HL-60 (cell line): ENCODE measurements at regions not wholly inside any gene's neighbourhood (a gene's known extent, or its start where the extent isn't known, plus 50 kb on each side); places are given as distances from the start of the nearest gene placed in this dataset.

Experiments
- DNase-seq, 2 experiments: peaks; one replicate each; pipeline ENCODE4 v3.0.0-alpha.2; 2010 to 2020; ENCODE audit warnings: low read depth in 1 of 2, low spot score in 1 of 2
- H3K27ac ChIP-seq: fragments of 250-450 bp; sonication (Bioruptor Pico); replicated peaks from 2 replicates; pipeline ENCODE4 v1.5.1; 2020; ENCODE audit warnings: mild to moderate bottlenecking, moderate library complexity
- H3K27me3 ChIP-seq: fragments of 250-450 bp; sonication (Bioruptor Pico); 2 replicates; pipeline ENCODE4 v1.5.1; 2021; ENCODE audit warnings: mild to moderate bottlenecking, moderate library complexity; ENCODE audit not compliant: insufficient read depth, poor library complexity, severe bottlenecking
- H3K4me3 ChIP-seq: replicated peaks from 2 replicates; pipeline ENCODE4 v1.5.1; 2011; ENCODE audit warnings: mild to moderate bottlenecking, control low read depth, low read length; ENCODE audit not compliant: insufficient read depth
- GABPA ChIP-seq: IDR thresholded peaks from 2 replicates; pipeline ENCODE4 v1.6.1; 2012; ENCODE audit warnings: low read depth
- POLR2AphosphoS5 ChIP-seq: IDR thresholded peaks from 2 replicates; pipeline ENCODE4 v1.6.1; 2012; ENCODE audit warnings: low read depth
- SPI1 ChIP-seq: IDR thresholded peaks from 2 replicates; pipeline ENCODE4 v1.6.1; 2012; ENCODE audit warnings: low read depth, mild to moderate bottlenecking, borderline replicate concordance
- TF ChIP-seq, protein P1 (sequence below): IDR thresholded peaks from 2 replicates; pipeline ENCODE4 v1.6.1; 2012; ENCODE audit warnings: low read depth; ENCODE audit not compliant: insufficient replicate concordance
- TF ChIP-seq, protein P2 (sequence below): IDR thresholded peaks from one replicate; pipeline ENCODE4 v1.5.1; 2011; ENCODE audit warnings: low read length, control low read depth, inconsistent platforms; ENCODE audit not compliant: insufficient read depth

DNA sequence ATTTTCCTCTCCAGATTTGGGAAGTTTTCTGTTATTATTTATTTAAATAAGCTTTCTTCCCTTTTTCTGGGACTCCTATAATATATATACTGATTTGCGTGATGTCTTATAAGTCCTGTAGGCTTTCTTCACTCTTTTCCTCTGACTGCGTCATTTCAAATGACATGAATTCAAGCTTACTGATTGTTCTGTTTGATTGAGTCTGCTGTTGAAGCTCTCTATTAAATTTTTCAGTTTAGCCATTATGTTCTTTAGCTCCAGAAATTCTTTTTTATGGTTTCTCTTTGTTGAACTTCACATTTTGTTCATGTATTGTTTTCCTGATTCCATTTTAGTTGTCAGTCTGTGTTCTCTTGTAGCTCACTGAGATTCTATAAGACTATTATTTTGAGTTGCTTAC lies 135.8 kb upstream of the PRR23C start:
- no peak overlapping the region for H3K27ac ChIP-seq

GRCh38 chr3:139182143-139182542 lies 137.5 kb upstream of the PRR23C start:
- Histone ChIP-seq H3K27me3 (no peaks in the 10 kb centered on the region), H3K4me3 (no peak overlapping the region), H3K27ac (no peak overlapping the region)
- peak in 1 of 2 experiments; percentile 62 for DNase-seq
- TF ChIP-seq GABPA (no peak), POLR2AphosphoS5 (no peak), SPI1 (peak; percentile 70; the same call in 1 of the 2 replicates)
- TF ChIP-seq, protein P1, sequence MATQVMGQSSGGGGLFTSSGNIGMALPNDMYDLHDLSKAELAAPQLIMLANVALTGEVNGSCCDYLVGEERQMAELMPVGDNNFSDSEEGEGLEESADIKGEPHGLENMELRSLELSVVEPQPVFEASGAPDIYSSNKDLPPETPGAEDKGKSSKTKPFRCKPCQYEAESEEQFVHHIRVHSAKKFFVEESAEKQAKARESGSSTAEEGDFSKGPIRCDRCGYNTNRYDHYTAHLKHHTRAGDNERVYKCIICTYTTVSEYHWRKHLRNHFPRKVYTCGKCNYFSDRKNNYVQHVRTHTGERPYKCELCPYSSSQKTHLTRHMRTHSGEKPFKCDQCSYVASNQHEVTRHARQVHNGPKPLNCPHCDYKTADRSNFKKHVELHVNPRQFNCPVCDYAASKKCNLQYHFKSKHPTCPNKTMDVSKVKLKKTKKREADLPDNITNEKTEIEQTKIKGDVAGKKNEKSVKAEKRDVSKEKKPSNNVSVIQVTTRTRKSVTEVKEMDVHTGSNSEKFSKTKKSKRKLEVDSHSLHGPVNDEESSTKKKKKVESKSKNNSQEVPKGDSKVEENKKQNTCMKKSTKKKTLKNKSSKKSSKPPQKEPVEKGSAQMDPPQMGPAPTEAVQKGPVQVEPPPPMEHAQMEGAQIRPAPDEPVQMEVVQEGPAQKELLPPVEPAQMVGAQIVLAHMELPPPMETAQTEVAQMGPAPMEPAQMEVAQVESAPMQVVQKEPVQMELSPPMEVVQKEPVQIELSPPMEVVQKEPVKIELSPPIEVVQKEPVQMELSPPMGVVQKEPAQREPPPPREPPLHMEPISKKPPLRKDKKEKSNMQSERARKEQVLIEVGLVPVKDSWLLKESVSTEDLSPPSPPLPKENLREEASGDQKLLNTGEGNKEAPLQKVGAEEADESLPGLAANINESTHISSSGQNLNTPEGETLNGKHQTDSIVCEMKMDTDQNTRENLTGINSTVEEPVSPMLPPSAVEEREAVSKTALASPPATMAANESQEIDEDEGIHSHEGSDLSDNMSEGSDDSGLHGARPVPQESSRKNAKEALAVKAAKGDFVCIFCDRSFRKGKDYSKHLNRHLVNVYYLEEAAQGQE: no peak
- TF ChIP-seq, protein P2, sequence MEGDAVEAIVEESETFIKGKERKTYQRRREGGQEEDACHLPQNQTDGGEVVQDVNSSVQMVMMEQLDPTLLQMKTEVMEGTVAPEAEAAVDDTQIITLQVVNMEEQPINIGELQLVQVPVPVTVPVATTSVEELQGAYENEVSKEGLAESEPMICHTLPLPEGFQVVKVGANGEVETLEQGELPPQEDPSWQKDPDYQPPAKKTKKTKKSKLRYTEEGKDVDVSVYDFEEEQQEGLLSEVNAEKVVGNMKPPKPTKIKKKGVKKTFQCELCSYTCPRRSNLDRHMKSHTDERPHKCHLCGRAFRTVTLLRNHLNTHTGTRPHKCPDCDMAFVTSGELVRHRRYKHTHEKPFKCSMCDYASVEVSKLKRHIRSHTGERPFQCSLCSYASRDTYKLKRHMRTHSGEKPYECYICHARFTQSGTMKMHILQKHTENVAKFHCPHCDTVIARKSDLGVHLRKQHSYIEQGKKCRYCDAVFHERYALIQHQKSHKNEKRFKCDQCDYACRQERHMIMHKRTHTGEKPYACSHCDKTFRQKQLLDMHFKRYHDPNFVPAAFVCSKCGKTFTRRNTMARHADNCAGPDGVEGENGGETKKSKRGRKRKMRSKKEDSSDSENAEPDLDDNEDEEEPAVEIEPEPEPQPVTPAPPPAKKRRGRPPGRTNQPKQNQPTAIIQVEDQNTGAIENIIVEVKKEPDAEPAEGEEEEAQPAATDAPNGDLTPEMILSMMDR: no peak

More for the DNA sequence above, 135.8 kb upstream of the PRR23C start:
- Histone ChIP-seq H3K27me3 (no peaks in the 10 kb centered on the region), H3K4me3 (no peak overlapping the region)
- TF ChIP-seq SPI1: no peak
- TF ChIP-seq, protein P2: no peak
- no peak for DNase-seq

DNA sequence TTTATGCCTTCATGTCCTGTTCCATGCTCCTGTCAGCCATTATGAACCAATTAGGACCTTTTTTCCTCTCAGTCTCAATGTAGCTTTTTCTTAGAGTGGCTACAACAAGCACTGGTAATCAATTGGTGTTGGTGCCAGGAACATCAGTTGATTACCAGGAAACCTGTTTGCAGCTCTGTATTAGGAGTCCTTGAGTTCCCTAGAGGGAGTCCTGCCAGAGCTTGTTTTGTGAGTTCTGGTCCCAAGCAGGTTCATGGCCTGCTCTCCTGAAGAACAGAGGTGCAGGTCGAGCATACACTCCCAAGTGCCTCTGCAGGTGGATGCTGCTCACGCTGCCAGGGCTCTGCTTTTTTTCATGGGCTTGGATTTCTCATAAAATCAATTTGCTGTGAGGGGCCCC lies 137.9 kb upstream of the PRR23C start:
- H3K27ac ChIP-seq: no peak overlapping the region
- TF ChIP-seq, protein P1: no peak
- H3K27me3 ChIP-seq: no peaks in the 10 kb centered on the region
- DNase-seq: no peak
- H3K4me3 ChIP-seq: no peak overlapping the region

GRCh38 chr3:139185527-139185926 lies 140.8 kb upstream of the PRR23C start:
- Histone ChIP-seq H3K4me3 (no peak overlapping the region), H3K27ac (no peak overlapping the region), H3K27me3 (no peaks in the 10 kb centered on the region)
- DNase-seq: no peak
- TF ChIP-seq SPI1 (no peak), POLR2AphosphoS5 (no peak), GABPA (no peak)
- TF ChIP-seq, protein P2: no peak
- TF ChIP-seq, protein P1: no peak
